Right atrium auricular region (tissue), 2 donors: ENCODE measurements at regions not wholly inside any gene's neighbourhood (a gene's known extent, or its start where the extent isn't known, plus 50 kb on each side); places are given as distances from the start of the nearest gene placed in this dataset.
"Not testable (repeated sequence)": the region's sequence is repeated elsewhere in the genome, so short reads cannot be mapped to it uniquely, and the experiment has no call there.

Source experiments
- DNase-seq: peaks from one replicate; pipeline ENCODE4 v3.0.0-alpha.2; 2019; ENCODE audit warnings: low spot score
- H3K27ac ChIP-seq, 2 donors: fragments of 200-600 bp; sonication (generic); 1 replicate in 1 of 2; 2 replicates in 1 of 2; pipeline ENCODE4 v1.5.1; 2016 to 2019
- H3K27me3 ChIP-seq, 2 donors: fragments of 200-600 bp; sonication (generic); one replicate each; pipeline versions ENCODE4 v1.5.1 to v1.6.0; 2017 to 2019
- H3K36me3 ChIP-seq: fragments of 200-600 bp; sonication (generic); one replicate; pipeline ENCODE4 v1.5.1; 2016
- H3K4me1 ChIP-seq, 2 donors: fragments of 200-600 bp; sonication (generic); one replicate each; pipeline versions ENCODE4 v1.5.1 to v1.6.0; 2017 to 2019
- H3K4me3 ChIP-seq, 2 donors: fragments of 200-600 bp; sonication (generic); 1 replicate in 1 of 2; 2 replicates in 1 of 2; pipeline ENCODE4 v1.5.1; 2017 to 2019; ENCODE audit warnings: mild to moderate bottlenecking in 1 of 2, moderate library complexity in 1 of 2
- H3K9me3 ChIP-seq, 2 donors: fragments of 200-600 bp; sonication (generic); one replicate each; pipeline ENCODE4 v1.5.1; 2019
- TF ChIP-seq, protein P1 (sequence below), 2 donors: fragments of 200-600 bp; sonication (generic); IDR thresholded peaks; one replicate each; pipeline ENCODE4 v1.5.1; 2019; ENCODE audit warnings: antibody characterized with exemption in 2 of 2

DNA sequence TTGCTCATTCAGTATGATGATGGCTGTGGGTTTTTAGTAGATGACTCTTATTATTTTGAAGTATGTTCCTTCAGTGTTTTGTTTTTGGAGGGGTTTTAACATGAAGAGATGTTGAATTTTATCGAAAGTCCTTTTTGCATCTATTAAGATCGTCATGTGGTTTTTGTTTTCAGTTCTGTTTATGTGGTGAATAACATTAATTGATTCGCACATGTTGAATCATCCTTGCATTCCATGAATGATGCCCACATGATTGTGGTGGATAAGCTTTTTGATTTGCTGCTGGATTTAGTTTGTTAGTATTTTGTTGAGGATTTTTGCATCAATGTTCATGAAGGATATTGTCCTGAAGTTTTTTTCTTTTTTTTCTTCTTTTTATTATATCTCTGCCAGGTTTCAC is 347.4 kb upstream of the EPHA5 start:
- Histone ChIP-seq H3K27me3 (no peaks in the 10 kb centered on the region), H3K9me3 (peaks cover 2 to 14% of the 10 kb centered on the region in 2 donors), H3K27ac (no peak overlapping the region), H3K4me1 (no peaks in the 10 kb centered on the region), H3K36me3 (no peaks in the 10 kb centered on the region), H3K4me3 (no peak overlapping the region)
- TF ChIP-seq, protein P1, sequence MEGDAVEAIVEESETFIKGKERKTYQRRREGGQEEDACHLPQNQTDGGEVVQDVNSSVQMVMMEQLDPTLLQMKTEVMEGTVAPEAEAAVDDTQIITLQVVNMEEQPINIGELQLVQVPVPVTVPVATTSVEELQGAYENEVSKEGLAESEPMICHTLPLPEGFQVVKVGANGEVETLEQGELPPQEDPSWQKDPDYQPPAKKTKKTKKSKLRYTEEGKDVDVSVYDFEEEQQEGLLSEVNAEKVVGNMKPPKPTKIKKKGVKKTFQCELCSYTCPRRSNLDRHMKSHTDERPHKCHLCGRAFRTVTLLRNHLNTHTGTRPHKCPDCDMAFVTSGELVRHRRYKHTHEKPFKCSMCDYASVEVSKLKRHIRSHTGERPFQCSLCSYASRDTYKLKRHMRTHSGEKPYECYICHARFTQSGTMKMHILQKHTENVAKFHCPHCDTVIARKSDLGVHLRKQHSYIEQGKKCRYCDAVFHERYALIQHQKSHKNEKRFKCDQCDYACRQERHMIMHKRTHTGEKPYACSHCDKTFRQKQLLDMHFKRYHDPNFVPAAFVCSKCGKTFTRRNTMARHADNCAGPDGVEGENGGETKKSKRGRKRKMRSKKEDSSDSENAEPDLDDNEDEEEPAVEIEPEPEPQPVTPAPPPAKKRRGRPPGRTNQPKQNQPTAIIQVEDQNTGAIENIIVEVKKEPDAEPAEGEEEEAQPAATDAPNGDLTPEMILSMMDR (IDR thresholded peaks at IDR 0.05), result no peak
- no peak for DNase-seq

DNA sequence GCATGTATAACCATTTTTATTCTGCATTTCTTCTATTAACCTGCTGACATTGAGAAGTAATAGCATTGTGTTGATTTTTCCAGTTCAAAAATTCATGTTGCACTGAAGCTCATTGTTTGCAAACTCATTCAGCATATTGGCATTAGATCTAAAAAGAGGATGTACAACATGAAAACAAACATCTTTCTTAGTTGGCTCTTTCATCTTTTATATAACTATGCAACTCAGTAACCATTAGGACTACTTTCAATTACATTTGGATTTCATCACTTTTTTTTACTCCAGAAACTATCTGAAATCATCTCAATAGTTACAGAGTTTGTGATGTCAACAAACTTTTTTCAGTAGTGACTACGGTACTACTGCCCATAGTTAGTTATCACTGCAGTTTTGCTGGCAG is 346.0 kb upstream of the EPHA5 start:
- H3K27ac ChIP-seq, result no peak overlapping the region
- no peak overlapping the region for H3K4me3 ChIP-seq
- H3K27me3 ChIP-seq, result no peaks in the 10 kb centered on the region
- DNase-seq, result no peak
- TF ChIP-seq, protein P1 (IDR thresholded peaks at IDR 0.05), result no peak
- H3K9me3 ChIP-seq, result peaks cover 6 to 27% of the 10 kb centered on the region in 2 donors
- no peaks in the 10 kb centered on the region for H3K36me3 ChIP-seq
- H3K4me1 ChIP-seq, result no peaks in the 10 kb centered on the region

DNA sequence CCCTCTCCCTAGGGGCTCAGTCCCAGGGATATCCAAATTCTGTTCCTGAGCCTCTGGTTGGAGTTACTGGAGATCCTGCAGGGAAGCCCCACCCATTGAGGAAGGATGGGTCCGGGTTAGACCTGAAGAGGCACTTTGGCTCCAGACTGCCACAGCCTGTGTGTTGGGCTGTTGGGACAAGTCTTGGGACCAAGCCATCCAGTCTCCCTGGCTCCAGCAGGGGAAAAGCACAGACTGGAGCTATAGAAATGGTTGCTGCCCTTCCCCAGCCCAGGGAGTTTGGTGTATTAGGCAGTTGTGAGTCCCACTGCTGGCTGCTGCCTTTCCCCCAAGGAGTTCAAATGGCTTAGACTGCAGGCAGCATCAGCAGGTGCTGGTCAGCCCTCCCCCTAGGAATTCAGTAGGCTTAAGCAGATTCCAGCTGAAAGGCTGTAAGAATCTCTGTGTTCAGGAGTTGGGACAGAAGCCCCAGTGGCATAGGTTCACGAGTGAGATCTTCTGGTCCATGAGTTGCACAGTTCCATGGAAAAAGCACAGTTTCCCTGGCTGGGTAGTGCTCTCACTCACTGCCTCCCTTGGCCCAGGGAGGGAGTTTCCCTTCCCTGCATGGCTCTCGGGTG is 344.0 kb upstream of the EPHA5 start:
- H3K9me3 ChIP-seq, result peaks cover 6 to 31% of the 10 kb centered on the region in 2 donors
- H3K4me3 ChIP-seq, result no peak overlapping the region
- H3K27me3 ChIP-seq, result no peaks in the 10 kb centered on the region
- H3K27ac ChIP-seq, result no peak overlapping the region
- DNase-seq, result no peak
- TF ChIP-seq, protein P1 (IDR thresholded peaks at IDR 0.05), result no peak
- no peaks in the 10 kb centered on the region for H3K4me1 ChIP-seq
- no peaks in the 10 kb centered on the region for H3K36me3 ChIP-seq

DNA sequence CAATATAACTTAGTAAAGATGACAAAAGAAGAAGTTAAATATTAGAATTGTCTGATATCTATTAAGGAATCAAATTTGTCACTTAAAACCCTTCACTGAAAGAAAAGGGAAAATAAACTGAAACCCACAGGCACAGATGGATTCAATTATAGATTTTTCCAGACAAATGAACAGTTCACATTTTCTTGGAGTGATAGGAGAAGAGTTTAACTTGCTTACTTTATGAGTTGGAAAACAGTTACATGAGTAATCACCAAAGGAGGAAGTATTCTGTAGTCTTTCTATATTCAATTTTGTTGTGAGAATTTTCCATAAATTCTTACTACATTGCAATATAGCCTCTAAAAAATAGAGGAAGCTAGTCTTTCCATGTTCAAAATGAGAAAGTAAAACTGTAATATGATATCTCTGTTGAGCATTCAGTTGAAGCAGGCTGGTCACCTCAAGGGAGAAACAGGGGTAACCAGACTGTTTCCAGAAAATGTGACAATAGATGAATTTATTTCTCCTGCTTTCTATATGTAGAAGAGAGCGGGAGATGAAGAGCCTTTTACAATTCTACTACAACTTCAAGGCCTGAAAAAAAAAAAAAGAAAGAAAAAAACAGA is 330.3 kb upstream of the EPHA5 start:
- Histone ChIP-seq H3K27me3 (no peaks in the 10 kb centered on the region), H3K9me3 (no peaks in the 10 kb centered on the region), H3K4me1 (no peaks in the 10 kb centered on the region), H3K4me3 (no peak overlapping the region), H3K27ac (no peak overlapping the region), H3K36me3 (no peaks in the 10 kb centered on the region)
- TF ChIP-seq, protein P1 (IDR thresholded peaks at IDR 0.05), result no peak
- no peak for DNase-seq

DNA sequence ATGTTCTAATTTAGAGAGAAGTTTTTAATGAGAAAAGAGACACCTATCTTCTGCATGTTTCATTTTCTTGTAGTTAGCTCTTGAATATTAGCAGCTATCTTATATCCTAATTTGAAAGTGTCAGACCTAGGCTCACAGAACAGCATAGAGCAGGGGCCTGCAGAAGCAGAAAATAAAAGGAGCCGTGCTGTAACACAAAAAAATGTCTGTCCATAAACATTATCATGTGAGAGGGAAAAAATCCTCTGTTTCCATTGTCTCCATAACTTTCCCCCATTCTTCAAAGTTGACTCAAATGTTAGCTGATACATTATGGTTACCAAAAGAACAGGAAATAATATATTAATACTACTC is 329.2 kb upstream of the EPHA5 start:
- Histone ChIP-seq H3K36me3 (no peaks in the 10 kb centered on the region), H3K27ac (no peak overlapping the region), H3K9me3 (no peaks in the 10 kb centered on the region), H3K4me1 (no peaks in the 10 kb centered on the region), H3K4me3 (no peak overlapping the region), H3K27me3 (no peaks in the 10 kb centered on the region)
- TF ChIP-seq, protein P1 (IDR thresholded peaks at IDR 0.05), result no peak
- no peak for DNase-seq

DNA sequence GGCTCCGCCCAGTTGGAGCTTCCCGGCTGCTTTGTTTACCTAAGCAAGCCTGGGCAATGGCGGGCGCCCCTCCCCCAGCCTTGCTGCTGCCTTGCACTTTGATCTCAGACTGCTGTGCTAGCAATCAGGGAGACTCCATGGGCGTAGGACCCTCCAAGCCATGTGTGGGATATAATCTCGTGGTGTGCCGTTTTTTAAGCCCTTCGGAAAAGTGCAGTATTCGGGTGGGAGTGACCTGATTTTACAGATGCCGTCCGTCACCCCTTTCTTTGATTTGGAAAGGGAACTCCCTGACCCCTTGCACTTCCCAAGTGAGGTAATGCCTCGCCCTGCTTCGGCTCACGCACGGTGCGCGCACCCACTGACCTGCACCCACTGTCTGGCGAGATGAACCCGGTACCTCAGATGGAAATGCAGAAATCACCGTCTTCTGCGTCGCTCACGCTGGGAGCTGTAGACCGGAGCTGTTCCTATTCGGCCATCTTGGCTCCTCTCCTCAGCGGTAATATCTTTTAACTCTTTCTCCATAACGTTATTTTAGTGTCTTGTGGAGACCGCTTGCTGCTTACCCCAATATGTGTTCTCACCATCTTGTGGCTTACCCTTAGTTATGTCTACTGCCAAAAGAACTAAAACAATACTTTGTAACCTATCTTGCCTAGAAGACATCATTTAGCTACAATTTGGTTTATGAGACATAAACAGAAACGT is 328.7 kb upstream of the EPHA5 start:
- not testable (repeated sequence) for H3K4me3 ChIP-seq, H3K27ac ChIP-seq, DNase-seq, H3K9me3 ChIP-seq, H3K4me1 ChIP-seq, H3K36me3 ChIP-seq, H3K27me3 ChIP-seq
